Neural cell (in vitro differentiated cells): ENCODE measurements at regions not wholly inside any gene's neighbourhood (a gene's known extent, or its start where the extent isn't known, plus 50 kb on each side); places are given as distances from the start of the nearest gene placed in this dataset.

Experiments
- H2AFZ ChIP-seq: fragments of 200-600, 300-800 bp; sonication (generic), shearing (Covaris generic); 2 replicates; pipeline ENCODE4 v1.6.0; 2014; ENCODE audit warnings: low read depth, mild to moderate bottlenecking, antibody characterized with exemption, low read length, moderate library complexity
- H3F3A ChIP-seq: fragments of 200-600 bp; shearing (Covaris generic); 2 replicates; pipeline ENCODE4 v1.6.1; 2016; ENCODE audit warnings: mild to moderate bottlenecking, moderate library complexity, mixed read lengths, antibody characterized with exemption, low read length; ENCODE audit not compliant: insufficient read depth, poor library complexity, severe bottlenecking
- H3K27ac ChIP-seq: fragments of 200-600, 300-800 bp; sonication (generic), shearing (Covaris generic); 2 replicates; pipeline ENCODE4 v1.5.1; 2014; ENCODE audit warnings: mild to moderate bottlenecking, low read length, moderate library complexity
- H3K27me3 ChIP-seq: fragments of 300-800, 200-600 bp; sonication (generic), shearing (Covaris generic); 2 replicates; pipeline ENCODE4 v1.6.0; 2014; ENCODE audit warnings: mild to moderate bottlenecking, low read depth, low read length, moderate library complexity; ENCODE audit not compliant: insufficient read depth
- H3K36me3 ChIP-seq: fragments of 300-800, 200-600 bp; sonication (generic), shearing (Covaris generic); 2 replicates; pipeline ENCODE4 v1.5.1; 2014; ENCODE audit warnings: mild to moderate bottlenecking, antibody characterized with exemption, low read length, moderate library complexity; ENCODE audit not compliant: insufficient read depth
- H3K4me2 ChIP-seq: fragments of 300-800, 200-600 bp; sonication (generic), shearing (Covaris generic); 2 replicates; pipeline ENCODE4 v1.6.0; 2014; ENCODE audit warnings: mild to moderate bottlenecking, low read length
- H3K4me3 ChIP-seq: fragments of 300-800, 200-600 bp; sonication (generic), shearing (Covaris generic); 2 replicates; pipeline ENCODE4 v1.5.1; 2014; ENCODE audit warnings: mild to moderate bottlenecking, low read length, moderate library complexity
- H3K79me2 ChIP-seq: fragments of 200-600 bp; shearing (Covaris generic); replicated peaks from 2 replicates; pipeline ENCODE4 v1.6.0; 2014; ENCODE audit warnings: mild to moderate bottlenecking, low read length, moderate library complexity; ENCODE audit not compliant: insufficient read depth
- H3K9ac ChIP-seq: fragments of 300-800, 200-600 bp; sonication (generic), shearing (Covaris generic); 2 replicates; pipeline ENCODE4 v1.6.1; 2016; ENCODE audit warnings: mild to moderate bottlenecking, low read length, mixed read lengths
- H3K9me2 ChIP-seq: fragments of 200-600 bp; shearing (Covaris generic); 2 replicates; pipeline ENCODE4 v1.6.1; 2016; ENCODE audit warnings: mild to moderate bottlenecking, low read length, mixed read lengths; ENCODE audit not compliant: insufficient read depth
- H3K9me3 ChIP-seq: fragments of 200-600, 300-800 bp; sonication (generic), shearing (Covaris generic); 2 replicates; pipeline ENCODE4 v1.6.1; 2016; ENCODE audit warnings: mild to moderate bottlenecking, mixed run types, low read length, moderate library complexity, mixed read lengths
- H4K20me1 ChIP-seq: fragments of 200-600 bp; shearing (Covaris generic); 2 replicates; pipeline ENCODE4 v1.6.1; 2016; ENCODE audit warnings: mild to moderate bottlenecking, mixed run types; ENCODE audit not compliant: insufficient read depth
- CTCF ChIP-seq: fragments of 450-650 bp; IDR thresholded peaks from 2 replicates; pipeline ENCODE4 v1.5.1; 2014; ENCODE audit warnings: antibody characterized with exemption, mild to moderate bottlenecking, moderate library complexity; ENCODE audit not compliant: poor library complexity, severe bottlenecking
- EP300 ChIP-seq: fragments of 450-650 bp; conservative IDR thresholded peaks from 2 replicates; pipeline ENCODE4 v1.6.1; 2014; ENCODE audit warnings: antibody characterized with exemption, mild to moderate bottlenecking, moderate library complexity; ENCODE audit not compliant: poor library complexity, severe bottlenecking
- EZH2 ChIP-seq: fragments of 200-600, 300-800 bp; shearing (Covaris generic), sonication (generic); IDR thresholded peaks from 2 replicates; pipeline ENCODE4 v1.6.1; 2014; ENCODE audit warnings: antibody characterized with exemption, low read length, borderline replicate concordance, mild to moderate bottlenecking; ENCODE audit not compliant: insufficient read depth, poor library complexity, severe bottlenecking
- MXI1 ChIP-seq: fragments of 450-650 bp; conservative IDR thresholded peaks from 2 replicates; pipeline ENCODE4 v1.6.1; 2014; ENCODE audit warnings: antibody characterized with exemption, mild to moderate bottlenecking; ENCODE audit not compliant: poor library complexity, severe bottlenecking
- POLR2AphosphoS5 ChIP-seq: IDR thresholded peaks from 2 replicates; pipeline ENCODE4 v1.6.1; 2012
- RAD21 ChIP-seq: fragments of 450-650 bp; conservative IDR thresholded peaks from 2 replicates; pipeline ENCODE4 v1.6.1; 2014; ENCODE audit warnings: antibody characterized with exemption, mild to moderate bottlenecking, moderate library complexity
- REST ChIP-seq: IDR thresholded peaks from 2 replicates; pipeline ENCODE4 v1.6.1; 2012; ENCODE audit warnings: borderline replicate concordance
- SMC3 ChIP-seq: fragments of 450-650 bp; conservative IDR thresholded peaks from 2 replicates; pipeline ENCODE4 v1.6.1; 2014; ENCODE audit warnings: antibody characterized with exemption, mild to moderate bottlenecking, moderate library complexity; ENCODE audit not compliant: poor library complexity
- TAF1 ChIP-seq: IDR thresholded peaks from 2 replicates; pipeline ENCODE4 v1.6.1; 2012; ENCODE audit warnings: low read depth

GRCh38 chr5:21221616-21222015 is 1233.6 kb upstream of the CDH18 start:
- no peak overlapping the region for H3K27ac ChIP-seq
- no peak overlapping the region for H3K4me2 ChIP-seq
- no peaks in the 10 kb centered on the region for H3F3A ChIP-seq
- no peaks in the 10 kb centered on the region for H4K20me1 ChIP-seq
- no peaks in the 10 kb centered on the region for H3K36me3 ChIP-seq
- H3K9me2 ChIP-seq: no peaks in the 10 kb centered on the region
- no peaks in the 10 kb centered on the region for H3K27me3 ChIP-seq
- H3K4me3 ChIP-seq: no peak overlapping the region
- H2AFZ ChIP-seq: no peak overlapping the region
- H3K9ac ChIP-seq: no peak overlapping the region
- H3K79me2 ChIP-seq: no peaks in the 10 kb centered on the region
- H3K9me3 ChIP-seq: no peaks in the 10 kb centered on the region
- TF ChIP-seq SMC3 (no peak), TAF1 (no peak), REST (no peak), EP300 (no peak), RAD21 (no peak), MXI1 (no peak)

- Histone ChIP-seq H4K20me1 (no peaks in the 10 kb centered on the region), H3K4me3 (no peak overlapping the region), H3K27ac (no peak overlapping the region)
Measured at GRCh38 chr5:21219966-21220365, 1232.0 kb upstream of the CDH18 start.

More at GRCh38 chr5:21219966-21220365, 1232.0 kb upstream of the CDH18 start:
- H3F3A ChIP-seq: no peaks in the 10 kb centered on the region
- H3K9ac ChIP-seq: no peak overlapping the region
- no peak for TF ChIP-seq TAF1
- TF ChIP-seq EZH2: no peak
- no peak for TF ChIP-seq MXI1
- no peak for TF ChIP-seq RAD21
- no peak for TF ChIP-seq REST
- no peak for TF ChIP-seq POLR2AphosphoS5
- TF ChIP-seq EP300: no peak
- TF ChIP-seq SMC3: no peak
- TF ChIP-seq CTCF: no peak
- no peak overlapping the region for H2AFZ ChIP-seq
- no peaks in the 10 kb centered on the region for H3K79me2 ChIP-seq
- no peaks in the 10 kb centered on the region for H3K36me3 ChIP-seq
- H3K9me2 ChIP-seq: no peaks in the 10 kb centered on the region
- H3K4me2 ChIP-seq: no peak overlapping the region
- H3K27me3 ChIP-seq: no peaks in the 10 kb centered on the region
- H3K9me3 ChIP-seq: no peaks in the 10 kb centered on the region
